ENCODE measurements at regions not wholly inside any gene's neighbourhood (a gene's known extent, or its start where the extent isn't known, plus 50 kb on each side); places are given as distances from the start of the nearest gene placed in this dataset.

- POLR2A ChIA-PET = no interaction called here
- Histone ChIP-seq H3K27me3 (replicated peaks in 1 of 2; ENCODE audit: control insufficient read depth in 2 of 2, extremely low read depth in 1 of 2, insufficient read depth in 2 of 2, low read length in 1 of 2) (peaks cover 0 to 4% of the 10 kb centered on the region in 2 experiments), H3K4me3 (ENCODE audit: control insufficient read depth in 1 of 2, extremely low read depth in 1 of 2, low read length in 1 of 2) (no peak overlapping the region), H3K9me3 (no peaks in the 10 kb centered on the region), H3K27ac (ENCODE audit: low read length) (no peak overlapping the region), H3K4me1 (ENCODE audit: control insufficient read depth in 1 of 2, extremely low read depth in 1 of 2, insufficient read depth in 2 of 2, low read length in 2 of 2) (no peaks in the 10 kb centered on the region), H3K36me3 (ENCODE audit: control insufficient read depth in 2 of 2, extremely low read depth in 1 of 2, insufficient read depth in 1 of 2, low read length in 1 of 2) (no peaks in the 10 kb centered on the region)
- ATAC-seq (replicated peaks in 1 of 4) (no peak), DNase-seq (no peak)
- Mint-ChIP-seq H3K4me1 (no peaks in the 10 kb centered on the region), H3K4me3 (no peak overlapping the region), H3K27ac (no peak overlapping the region), H3K9me3 (peaks cover 0 to 20% (median 10%) of the 10 kb centered on the region in 3 donors), H3K36me3 (no peaks in the 10 kb centered on the region), H3K27me3 (peaks cover 10 to 31% of the 10 kb centered on the region in 2 donors)
- CTCF ChIA-PET = no interaction called here
- 0% methylated on average over 2 of the region's 3 CpGs for WGBS (ENCODE audit: insufficient coverage)
These were observed 145.2 kb downstream of the PMP22 start for GRCh38 chr17:15119968-15120367.

- Mint-ChIP-seq H3K9me3 (peaks cover 0 to 18% (median 10%) of the 10 kb centered on the region in 3 donors), H3K4me1 (no peaks in the 10 kb centered on the region), H3K27ac (no peak overlapping the region), H3K27me3 (peaks cover 7 to 23% of the 10 kb centered on the region in 2 donors), H3K4me3 (no peak overlapping the region), H3K36me3 (no peaks in the 10 kb centered on the region)
- Histone ChIP-seq H3K4me1 (ENCODE audit: control insufficient read depth in 1 of 2, extremely low read depth in 1 of 2, insufficient read depth in 2 of 2, low read length in 2 of 2) (no peaks in the 10 kb centered on the region), H3K27me3 (replicated peaks in 1 of 2; ENCODE audit: control insufficient read depth in 2 of 2, extremely low read depth in 1 of 2, insufficient read depth in 2 of 2, low read length in 1 of 2) (no peaks in the 10 kb centered on the region), H3K9me3 (no peaks in the 10 kb centered on the region), H3K4me3 (ENCODE audit: control insufficient read depth in 1 of 2, extremely low read depth in 1 of 2, low read length in 1 of 2) (no peak overlapping the region), H3K36me3 (ENCODE audit: control insufficient read depth in 2 of 2, extremely low read depth in 1 of 2, insufficient read depth in 1 of 2, low read length in 1 of 2) (no peaks in the 10 kb centered on the region), H3K27ac (ENCODE audit: low read length) (no peak overlapping the region)
- WGBS (ENCODE audit: insufficient coverage) = no CpG with 5 or more reads among the region's 2 CpGs
- CTCF ChIA-PET = no interaction called here
- no peak for ATAC-seq (replicated peaks in 1 of 4)
- no peak for DNase-seq
- POLR2A ChIA-PET = no interaction called here
These were observed 147.9 kb downstream of the PMP22 start for GRCh38 chr17:15117239-15117638.

DNA sequence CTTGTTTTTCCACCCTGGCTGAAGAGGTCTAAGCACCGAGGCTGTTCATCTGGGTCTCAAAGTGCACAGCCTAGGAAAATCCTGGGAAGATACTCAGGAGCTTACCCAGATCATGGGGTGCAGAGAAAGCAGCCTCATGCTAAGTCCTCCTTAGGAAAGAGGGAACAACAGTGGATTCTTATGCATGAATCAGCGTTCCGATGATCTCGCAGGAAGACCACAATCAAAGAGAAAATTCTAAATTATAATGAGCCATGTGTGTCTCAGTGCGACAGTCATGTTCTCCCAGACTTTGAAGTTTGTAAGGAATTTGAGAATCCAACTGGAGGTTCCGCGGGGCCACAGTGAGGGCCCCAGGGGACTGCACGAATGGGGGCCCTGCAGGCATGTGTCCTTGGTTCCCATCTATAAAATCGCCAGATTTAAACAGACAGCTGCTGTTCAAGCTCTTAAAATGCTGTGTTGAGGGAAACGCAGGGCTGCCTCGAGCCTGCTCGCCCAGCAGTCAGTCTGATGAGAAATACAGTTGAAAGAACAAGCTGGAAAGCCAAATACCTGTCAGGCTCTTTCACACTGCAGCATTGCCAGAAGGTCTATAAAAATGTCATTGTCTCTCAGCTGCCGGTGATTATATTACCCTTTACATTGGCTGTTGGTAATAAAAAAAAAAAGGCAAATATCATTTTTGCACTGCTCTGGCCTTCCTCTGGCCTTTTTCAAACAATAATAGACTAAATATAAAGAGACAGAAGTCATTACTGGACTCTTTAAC, 152.1 kb downstream of the PMP22 start:
- POLR2A ChIA-PET = no interaction called here
- no peak overlapping the region for H3K27ac ChIP-seq (ENCODE audit: low read length)
- no peaks in the 10 kb centered on the region for H3K27me3 ChIP-seq (replicated peaks in 1 of 2; ENCODE audit: control insufficient read depth in 2 of 2, extremely low read depth in 1 of 2, insufficient read depth in 2 of 2, low read length in 1 of 2)
- Mint-ChIP-seq H3K4me3 (no peak overlapping the region), H3K4me1 (no peaks in the 10 kb centered on the region), H3K27ac (no peak overlapping the region), H3K27me3 (peaks cover 2 to 7% of the 10 kb centered on the region in 2 donors), H3K9me3 (peaks cover 0 to 12% (median 10%) of the 10 kb centered on the region in 3 donors), H3K36me3 (no peaks in the 10 kb centered on the region)
- H3K4me3 ChIP-seq (ENCODE audit: control insufficient read depth in 1 of 2, extremely low read depth in 1 of 2, low read length in 1 of 2) = no peak overlapping the region
- CTCF ChIA-PET = no interaction called here
- 83% methylated on average over 8 of the region's 13 CpGs for WGBS (ENCODE audit: insufficient coverage)
- no peak for DNase-seq
- ATAC-seq (replicated peaks in 1 of 4) = no peak
- H3K4me1 ChIP-seq (ENCODE audit: control insufficient read depth in 1 of 2, extremely low read depth in 1 of 2, insufficient read depth in 2 of 2, low read length in 2 of 2) = no peaks in the 10 kb centered on the region
- no peaks in the 10 kb centered on the region for H3K9me3 ChIP-seq
- H3K36me3 ChIP-seq (ENCODE audit: control insufficient read depth in 2 of 2, extremely low read depth in 1 of 2, insufficient read depth in 1 of 2, low read length in 1 of 2) = no peaks in the 10 kb centered on the region

DNA sequence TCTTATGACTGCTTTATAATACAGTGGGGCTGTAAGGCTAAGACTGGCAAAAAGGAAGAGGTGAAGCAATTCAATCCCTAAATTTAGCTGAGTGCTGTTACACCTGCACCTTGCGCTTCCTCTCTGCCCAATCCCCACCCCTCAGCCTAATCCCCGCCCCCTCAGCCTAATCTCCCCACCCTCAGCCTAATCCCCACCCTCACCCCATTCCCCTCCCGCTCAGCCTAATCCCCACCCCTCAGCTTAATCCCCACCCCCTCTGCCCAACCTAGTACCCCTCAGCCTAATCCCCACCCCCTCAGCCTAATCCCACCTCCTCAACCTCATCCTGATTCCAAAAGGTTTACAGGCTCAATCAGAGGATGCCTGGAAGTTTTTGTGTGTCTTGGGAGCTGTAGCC, 155.5 kb downstream of the PMP22 start:
- no CpG with 5 or more reads among the region's 3 CpGs for WGBS (ENCODE audit: insufficient coverage)
- no peak overlapping the region for H3K27ac Mint-ChIP-seq
- ChIA-PET CTCF (no interaction called here), POLR2A (no interaction called here)
- Histone ChIP-seq H3K27ac (ENCODE audit: low read length) (no peak overlapping the region), H3K9me3 (no peaks in the 10 kb centered on the region), H3K4me3 (ENCODE audit: control insufficient read depth in 1 of 2, extremely low read depth in 1 of 2, low read length in 1 of 2) (no peak overlapping the region), H3K4me1 (ENCODE audit: control insufficient read depth in 1 of 2, extremely low read depth in 1 of 2, insufficient read depth in 2 of 2, low read length in 2 of 2) (no peaks in the 10 kb centered on the region), H3K27me3 (replicated peaks in 1 of 2; ENCODE audit: control insufficient read depth in 2 of 2, extremely low read depth in 1 of 2, insufficient read depth in 2 of 2, low read length in 1 of 2) (no peaks in the 10 kb centered on the region), H3K36me3 (ENCODE audit: control insufficient read depth in 2 of 2, extremely low read depth in 1 of 2, insufficient read depth in 1 of 2, low read length in 1 of 2) (no peaks in the 10 kb centered on the region)
- H3K4me3 Mint-ChIP-seq = no peak overlapping the region
- no peaks in the 10 kb centered on the region for H3K4me1 Mint-ChIP-seq
- H3K36me3 Mint-ChIP-seq = no peaks in the 10 kb centered on the region
- peaks cover 0 to 4% of the 10 kb centered on the region in 2 donors for H3K27me3 Mint-ChIP-seq
- no peak for DNase-seq
- ATAC-seq (replicated peaks in 1 of 4) = no peak
- H3K9me3 Mint-ChIP-seq = no peaks in the 10 kb centered on the region

DNA sequence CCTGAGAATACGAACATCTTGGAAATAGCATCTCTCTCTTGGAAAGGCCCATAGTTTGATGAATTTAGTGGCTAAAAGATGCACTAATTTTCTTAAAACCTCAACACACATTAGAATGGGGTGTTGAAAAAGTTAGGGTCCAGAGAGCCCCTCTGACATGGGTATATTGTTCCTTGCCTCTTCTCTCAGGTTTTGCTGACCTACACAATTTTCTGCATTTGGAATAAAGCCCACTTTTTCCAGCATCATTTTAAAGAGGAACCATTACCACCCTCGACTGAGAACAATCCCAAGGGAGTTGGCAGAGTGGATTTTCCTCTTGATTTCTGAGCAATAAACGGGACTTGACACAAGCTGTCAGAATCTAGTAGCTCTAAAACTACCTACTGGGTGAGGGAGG, 156.1 kb downstream of the PMP22 start:
- CTCF ChIA-PET = no interaction called here
- WGBS (ENCODE audit: insufficient coverage) = no CpG with 5 or more reads among the region's 3 CpGs
- H3K4me3 ChIP-seq (ENCODE audit: control insufficient read depth in 1 of 2, extremely low read depth in 1 of 2, low read length in 1 of 2) = no peak overlapping the region
- H3K9me3 ChIP-seq = no peaks in the 10 kb centered on the region
- POLR2A ChIA-PET = no interaction called here
- ATAC-seq (replicated peaks in 1 of 4) (no peak), DNase-seq (no peak)
- H3K4me1 ChIP-seq (ENCODE audit: control insufficient read depth in 1 of 2, extremely low read depth in 1 of 2, insufficient read depth in 2 of 2, low read length in 2 of 2) = no peaks in the 10 kb centered on the region
- Mint-ChIP-seq H3K36me3 (no peaks in the 10 kb centered on the region), H3K27ac (no peak overlapping the region), H3K27me3 (peaks cover 0 to 4% of the 10 kb centered on the region in 2 donors), H3K4me3 (no peak overlapping the region), H3K4me1 (no peaks in the 10 kb centered on the region), H3K9me3 (no peaks in the 10 kb centered on the region)
- no peak overlapping the region for H3K27ac ChIP-seq (ENCODE audit: low read length)
- H3K36me3 ChIP-seq (ENCODE audit: control insufficient read depth in 2 of 2, extremely low read depth in 1 of 2, insufficient read depth in 1 of 2, low read length in 1 of 2) = no peaks in the 10 kb centered on the region
- H3K27me3 ChIP-seq (replicated peaks in 1 of 2; ENCODE audit: control insufficient read depth in 2 of 2, extremely low read depth in 1 of 2, insufficient read depth in 2 of 2, low read length in 1 of 2) = peaks cover 0 to 4% of the 10 kb centered on the region in 2 experiments

DNA sequence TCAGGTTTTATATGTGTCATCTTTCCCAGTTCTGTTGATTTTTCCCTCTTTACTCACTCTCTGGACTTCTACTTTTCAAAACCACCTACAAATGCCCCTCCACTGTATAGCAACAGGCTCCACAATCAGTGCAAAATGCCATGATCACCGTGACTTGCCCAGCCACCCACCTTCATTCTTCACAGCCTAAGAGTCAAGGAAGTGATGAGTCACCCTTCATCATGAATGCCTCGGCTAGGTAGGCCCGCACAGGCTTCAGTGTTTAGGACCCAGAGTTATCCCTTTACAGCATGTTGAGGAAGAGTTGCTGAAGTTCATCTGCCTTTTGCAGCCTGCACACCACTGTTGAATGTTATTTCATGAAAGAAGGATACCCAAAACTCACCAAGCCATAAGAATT, 158.6 kb downstream of the PMP22 start:
- H3K4me1 Mint-ChIP-seq = no peaks in the 10 kb centered on the region
- Histone ChIP-seq H3K36me3 (ENCODE audit: control insufficient read depth in 2 of 2, extremely low read depth in 1 of 2, insufficient read depth in 1 of 2, low read length in 1 of 2) (no peaks in the 10 kb centered on the region), H3K4me1 (ENCODE audit: control insufficient read depth in 1 of 2, extremely low read depth in 1 of 2, insufficient read depth in 2 of 2, low read length in 2 of 2) (no peaks in the 10 kb centered on the region), H3K4me3 (ENCODE audit: control insufficient read depth in 1 of 2, extremely low read depth in 1 of 2, low read length in 1 of 2) (no peak overlapping the region), H3K9me3 (no peaks in the 10 kb centered on the region), H3K27ac (ENCODE audit: low read length) (no peak overlapping the region), H3K27me3 (replicated peaks in 1 of 2; ENCODE audit: control insufficient read depth in 2 of 2, extremely low read depth in 1 of 2, insufficient read depth in 2 of 2, low read length in 1 of 2) (peaks cover 0 to 4% of the 10 kb centered on the region in 2 experiments)
- no peaks in the 10 kb centered on the region for H3K9me3 Mint-ChIP-seq
- no peak overlapping the region for H3K4me3 Mint-ChIP-seq
- WGBS (ENCODE audit: insufficient coverage) = no CpG with 5 or more reads among the region's 3 CpGs
- peaks cover 0 to 4% of the 10 kb centered on the region in 2 donors for H3K27me3 Mint-ChIP-seq
- no peak for ATAC-seq (replicated peaks in 1 of 4)
- CTCF ChIA-PET = no interaction called here
- POLR2A ChIA-PET = no interaction called here
- DNase-seq = no peak
- no peak overlapping the region for H3K27ac Mint-ChIP-seq
- no peaks in the 10 kb centered on the region for H3K36me3 Mint-ChIP-seq

GRCh38 chr17:15103785-15104184, 161.3 kb downstream of the PMP22 start:
- POLR2A ChIA-PET = no interaction called here
- Histone ChIP-seq H3K4me1 (ENCODE audit: control insufficient read depth in 1 of 2, extremely low read depth in 1 of 2, insufficient read depth in 2 of 2, low read length in 2 of 2) (no peaks in the 10 kb centered on the region), H3K27me3 (replicated peaks in 1 of 2; ENCODE audit: control insufficient read depth in 2 of 2, extremely low read depth in 1 of 2, insufficient read depth in 2 of 2, low read length in 1 of 2) (peaks cover 0 to 6% of the 10 kb centered on the region in 2 experiments), H3K36me3 (ENCODE audit: control insufficient read depth in 2 of 2, extremely low read depth in 1 of 2, insufficient read depth in 1 of 2, low read length in 1 of 2) (no peaks in the 10 kb centered on the region), H3K4me3 (ENCODE audit: control insufficient read depth in 1 of 2, extremely low read depth in 1 of 2, low read length in 1 of 2) (no peak overlapping the region), H3K27ac (ENCODE audit: low read length) (no peak overlapping the region), H3K9me3 (no peaks in the 10 kb centered on the region)
- no peaks in the 10 kb centered on the region for H3K36me3 Mint-ChIP-seq
- H3K4me1 Mint-ChIP-seq = no peaks in the 10 kb centered on the region
- DNase-seq = no peak
- WGBS (ENCODE audit: insufficient coverage) = no CpG with 5 or more reads among the region's 4 CpGs
- H3K9me3 Mint-ChIP-seq = no peaks in the 10 kb centered on the region
- H3K27ac Mint-ChIP-seq = no peak overlapping the region
- H3K27me3 Mint-ChIP-seq = peaks cover 0 to 6% of the 10 kb centered on the region in 2 donors
- CTCF ChIA-PET = no interaction called here
- no peak for ATAC-seq (replicated peaks in 1 of 4)
- H3K4me3 Mint-ChIP-seq = no peak overlapping the region

Data from T-cell (primary cell).